Endothelial cell of umbilical vein (primary cell): ENCODE measurements at regions not wholly inside any gene's neighbourhood (a gene's known extent, or its start where the extent isn't known, plus 50 kb on each side); places are given as distances from the start of the nearest gene placed in this dataset.

Source experiments
- POLR2A ChIP-seq: IDR thresholded peaks from 2 replicates; pipeline ENCODE4 v1.6.1; 2012; ENCODE audit warnings: low read depth, mild to moderate bottlenecking, control low read depth, low read length
- POLR2AphosphoS5 ChIP-seq: IDR thresholded peaks from 2 replicates; pipeline ENCODE4 v1.6.1; 2012; ENCODE audit warnings: low read depth, mild to moderate bottlenecking, control low read depth, low read length, moderate library complexity; ENCODE audit not compliant: insufficient read depth
- TF ChIP-seq, protein P1 (sequence below), 2 donors: IDR thresholded peaks; 1 replicate in 1 of 2; 2 replicates in 1 of 2; pipeline ENCODE4 v1.5.1; 2011; ENCODE audit warnings: low read length in 2 of 2, mild to moderate bottlenecking in 2 of 2, moderate library complexity in 2 of 2, control low read depth in 1 of 2, inconsistent platforms in 1 of 2, low read depth in 1 of 2; ENCODE audit not compliant: insufficient read depth in 1 of 2; ENCODE audit errors: extremely low read depth in 1 of 2

GRCh38 chr2:78118037-78118436, 595.9 kb upstream of the LRRTM4 start:
- TF ChIP-seq, protein P1, sequence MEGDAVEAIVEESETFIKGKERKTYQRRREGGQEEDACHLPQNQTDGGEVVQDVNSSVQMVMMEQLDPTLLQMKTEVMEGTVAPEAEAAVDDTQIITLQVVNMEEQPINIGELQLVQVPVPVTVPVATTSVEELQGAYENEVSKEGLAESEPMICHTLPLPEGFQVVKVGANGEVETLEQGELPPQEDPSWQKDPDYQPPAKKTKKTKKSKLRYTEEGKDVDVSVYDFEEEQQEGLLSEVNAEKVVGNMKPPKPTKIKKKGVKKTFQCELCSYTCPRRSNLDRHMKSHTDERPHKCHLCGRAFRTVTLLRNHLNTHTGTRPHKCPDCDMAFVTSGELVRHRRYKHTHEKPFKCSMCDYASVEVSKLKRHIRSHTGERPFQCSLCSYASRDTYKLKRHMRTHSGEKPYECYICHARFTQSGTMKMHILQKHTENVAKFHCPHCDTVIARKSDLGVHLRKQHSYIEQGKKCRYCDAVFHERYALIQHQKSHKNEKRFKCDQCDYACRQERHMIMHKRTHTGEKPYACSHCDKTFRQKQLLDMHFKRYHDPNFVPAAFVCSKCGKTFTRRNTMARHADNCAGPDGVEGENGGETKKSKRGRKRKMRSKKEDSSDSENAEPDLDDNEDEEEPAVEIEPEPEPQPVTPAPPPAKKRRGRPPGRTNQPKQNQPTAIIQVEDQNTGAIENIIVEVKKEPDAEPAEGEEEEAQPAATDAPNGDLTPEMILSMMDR (IDR thresholded peaks at IDR 0.05; ENCODE audit: extremely low read depth in 1 of 2, insufficient read depth in 1 of 2, low read depth in 1 of 2, low read length in 2 of 2) = no peak
- no peak for TF ChIP-seq POLR2AphosphoS5
- TF ChIP-seq POLR2A = no peak
